NOMO-1 treated with DMSO at 0.1 percent for 48 hours (cell line): ENCODE measurements at regions not wholly inside any gene's neighbourhood (a gene's known extent, or its start where the extent isn't known, plus 50 kb on each side); places are given as distances from the start of the nearest gene placed in this dataset.
A peak's percentile ranks its signal among the peaks of the same experiment; 100 is the strongest.

Source experiments
- DNase-seq: peaks from one replicate; lab custom pipeline; 2025; ENCODE audit not compliant: unreplicated experiment; lab: John Stamatoyannopoulos, UW

DNA sequence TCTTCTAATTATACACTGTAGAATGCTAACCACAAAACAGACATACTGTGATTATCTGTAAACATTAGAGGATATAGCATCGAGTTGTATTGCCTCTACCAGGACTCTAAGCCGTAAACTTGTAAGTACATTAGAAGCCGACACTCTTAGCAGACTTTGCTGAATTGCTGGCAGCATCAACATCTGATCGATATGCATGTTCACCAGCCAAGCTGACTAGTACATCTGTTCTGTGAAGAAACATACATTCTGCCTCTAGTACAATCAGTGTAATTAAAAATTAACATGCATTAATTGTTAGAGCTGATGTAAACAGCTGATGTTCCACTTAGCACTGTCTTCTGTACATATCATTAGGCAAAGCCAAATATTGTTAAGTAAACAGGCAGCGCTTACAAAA is 502.2 kb downstream of the NR4A2 start:
- DNase-seq: no peak

DNA sequence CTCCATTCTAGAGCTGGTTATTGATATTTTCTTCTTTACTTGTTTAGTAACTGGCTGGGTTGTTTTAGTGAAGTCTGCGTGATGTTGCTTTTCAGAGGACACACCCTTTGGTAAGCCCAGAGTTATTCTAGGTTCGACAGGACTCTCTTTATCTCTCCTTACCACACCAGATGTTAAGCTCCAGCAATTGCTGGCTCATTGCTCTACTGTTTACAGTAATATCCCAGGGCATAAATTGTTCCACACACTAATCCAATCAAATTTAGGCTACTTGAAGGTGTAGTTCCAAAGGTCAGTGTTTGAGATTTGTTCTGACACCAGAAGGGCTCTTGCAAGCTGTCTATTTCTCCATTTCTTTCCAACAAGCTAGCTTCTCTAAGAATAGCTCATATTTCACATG is 506.6 kb downstream of the NR4A2 start:
- DNase-seq: no peak

- peak; percentile 38 for DNase-seq
These were observed 516.7 kb downstream of the NR4A2 start for GRCh38 chr2:155815851-155816250.

DNA sequence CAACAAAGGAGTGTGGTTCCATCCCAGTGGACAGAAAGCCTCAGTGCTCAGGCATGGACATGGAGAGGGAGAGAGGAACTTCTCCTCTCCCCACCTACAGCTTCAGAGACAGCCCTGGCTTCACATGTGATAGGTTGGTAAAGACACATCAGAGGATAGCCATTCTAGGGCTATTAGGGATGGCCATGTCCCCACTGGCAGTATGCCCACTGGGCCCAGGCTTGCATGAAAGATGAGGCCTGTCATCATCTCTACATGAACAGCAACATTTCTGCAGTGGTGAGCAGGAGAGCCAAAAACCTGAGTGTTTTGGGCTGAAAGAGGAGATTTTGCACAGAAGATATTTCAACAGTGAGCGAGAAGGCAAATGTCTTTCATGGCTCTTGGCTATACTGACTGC is 517.2 kb downstream of the NR4A2 start:
- DNase-seq: no peak

GRCh38 chr2:155810411-155810810 is 522.1 kb downstream of the NR4A2 start:
- DNase-seq: no peak

DNA sequence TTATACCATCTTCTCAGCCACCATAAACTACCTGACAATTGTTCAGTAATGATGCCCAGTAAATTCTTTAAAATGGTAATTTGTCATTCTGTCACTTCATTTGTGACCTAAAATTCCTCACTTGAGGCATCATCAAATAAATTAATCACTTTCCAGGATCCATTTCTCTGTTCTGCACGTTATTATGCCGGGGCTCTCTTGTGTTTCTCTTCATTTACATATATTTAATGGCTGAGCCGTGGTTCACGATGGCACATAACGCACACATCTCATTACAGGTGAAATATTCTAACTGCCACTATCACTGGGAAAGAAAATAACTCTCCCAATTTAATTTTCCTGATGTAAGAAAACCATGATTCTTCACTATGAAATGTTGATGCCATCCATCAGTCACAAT is 529.6 kb downstream of the NR4A2 start:
- no peak for DNase-seq

- DNase-seq: no peak
These were observed 539.9 kb downstream of the NR4A2 start for GRCh38 chr2:155792666-155793065.

DNA sequence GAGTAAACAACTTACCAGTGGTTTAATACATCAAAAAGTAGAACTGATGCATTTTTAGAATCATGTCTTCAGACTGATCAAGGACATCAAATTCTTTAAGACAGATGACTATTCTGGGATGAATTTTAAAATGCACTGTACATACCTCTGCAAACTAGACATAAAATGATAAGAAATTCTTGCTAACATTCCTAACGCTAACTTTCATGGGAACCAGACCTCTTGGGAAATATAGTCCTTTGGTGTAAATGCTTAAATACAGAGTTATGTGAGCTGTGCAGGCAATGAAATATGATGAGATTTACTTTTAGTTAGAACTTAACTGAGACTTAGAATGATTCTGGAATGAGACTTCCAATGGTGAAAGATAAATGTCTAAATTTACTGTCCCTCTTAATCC is 562.0 kb downstream of the NR4A2 start:
- no peak for DNase-seq

DNA sequence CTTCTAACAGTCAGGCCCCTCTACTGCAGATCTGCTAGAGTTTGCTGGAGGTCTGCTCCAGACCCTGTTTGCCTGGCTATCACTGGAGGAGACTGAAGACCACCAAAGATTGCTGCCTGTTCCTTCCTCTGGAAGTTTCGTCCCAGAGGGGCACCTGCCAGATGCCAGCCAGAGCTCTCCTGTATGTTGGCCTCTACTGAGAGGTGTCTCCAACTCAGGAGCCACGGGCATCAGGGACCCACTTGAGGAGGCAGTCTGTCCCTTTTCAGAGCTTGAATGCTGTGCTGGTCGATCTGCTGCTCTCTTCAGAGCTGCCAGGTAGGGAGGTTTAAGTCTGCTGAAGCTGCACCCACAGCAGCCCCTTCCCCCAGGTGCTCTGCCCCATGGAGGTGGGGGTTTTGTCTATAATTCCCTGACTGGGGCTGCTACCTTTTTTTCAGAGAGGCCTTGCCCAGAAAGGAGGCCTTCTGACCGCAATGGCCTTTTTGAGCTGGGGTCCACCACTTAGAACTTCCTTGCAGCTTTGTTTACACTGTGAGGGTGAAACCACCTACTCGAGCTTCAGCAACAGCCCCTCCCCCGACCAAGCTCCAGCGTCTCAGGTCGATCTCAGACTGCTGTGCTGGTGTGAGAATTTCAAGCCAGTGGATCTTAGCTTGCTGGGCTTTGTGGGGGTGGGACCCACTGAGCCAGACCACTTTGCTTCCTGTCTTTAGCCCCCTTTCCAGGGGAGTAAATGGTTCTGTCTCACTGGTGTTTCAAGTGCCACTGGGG is 566.0 kb downstream of the NR4A2 start:
- DNase-seq: no peak

DNA sequence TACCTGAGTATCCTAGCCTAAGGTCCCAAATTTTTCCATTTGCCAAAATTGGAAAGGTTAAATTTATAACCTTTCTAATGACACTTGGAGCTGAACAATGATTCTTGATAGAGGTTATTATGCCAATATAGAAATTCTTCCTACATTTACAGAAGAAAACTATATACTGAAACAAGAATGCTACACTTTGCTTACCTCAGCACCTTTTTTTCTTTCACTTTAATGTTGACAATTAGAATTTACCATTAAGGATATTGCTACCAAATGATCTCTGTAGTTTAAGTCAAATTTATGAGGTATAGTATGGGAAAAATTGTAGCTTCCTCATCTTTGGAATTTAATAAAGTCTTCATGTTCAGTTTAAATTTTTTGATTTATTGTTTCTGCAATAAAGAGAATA is 577.0 kb downstream of the NR4A2 start:
- no peak for DNase-seq

GRCh38 chr2:155748131-155748530 is 584.4 kb downstream of the NR4A2 start:
- DNase-seq: no peak

- DNase-seq: no peak
These were observed 585.0 kb downstream of the NR4A2 start for GRCh38 chr2:155747531-155747930.

- no peak for DNase-seq
These were observed 599.2 kb downstream of the NR4A2 start for GRCh38 chr2:155733091-155733853.

DNA sequence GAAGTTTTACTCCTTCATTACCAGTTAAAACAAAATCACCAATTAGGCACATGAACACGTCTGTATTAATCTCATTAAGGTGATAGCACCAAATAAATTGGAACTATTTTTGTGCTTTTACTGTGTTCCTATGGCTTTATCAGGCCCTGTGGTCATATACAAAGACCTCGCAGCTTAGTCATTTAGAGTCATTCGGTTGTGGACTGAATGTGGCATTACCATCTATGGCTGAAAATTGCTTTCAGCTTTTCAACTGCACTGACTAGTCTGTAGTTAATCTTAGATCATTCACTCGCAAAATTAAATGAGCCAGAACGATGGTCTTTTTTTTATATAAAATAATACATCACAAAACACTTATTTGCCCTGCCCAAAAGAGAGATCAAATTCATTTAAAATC is 601.7 kb downstream of the NR4A2 start:
- DNase-seq: no peak

- DNase-seq: no peak
These were observed 605.2 kb downstream of the NR4A2 start for GRCh38 chr2:155727187-155727895.

- no peak for DNase-seq
These were observed 610.2 kb downstream of the NR4A2 start for GRCh38 chr2:155722290-155722689.

DNA sequence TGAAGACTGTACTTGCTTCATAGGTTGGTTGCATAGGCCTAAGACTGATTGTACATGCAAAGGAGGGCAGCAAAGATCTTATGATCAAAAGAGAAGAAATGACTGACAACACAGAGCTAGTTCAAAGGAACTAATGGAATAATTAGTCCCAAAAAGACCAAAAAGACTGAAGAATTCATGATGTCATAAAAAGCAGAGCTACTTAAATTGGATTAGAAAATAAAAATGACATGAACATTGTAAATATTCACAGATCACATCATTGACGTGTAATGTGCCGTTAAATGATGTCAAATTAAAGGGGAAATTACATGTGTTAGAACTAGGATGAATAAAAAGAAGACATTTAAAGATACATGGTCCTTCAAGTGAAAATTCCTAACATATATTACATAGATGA is 616.8 kb downstream of the NR4A2 start:
- DNase-seq: no peak

DNA sequence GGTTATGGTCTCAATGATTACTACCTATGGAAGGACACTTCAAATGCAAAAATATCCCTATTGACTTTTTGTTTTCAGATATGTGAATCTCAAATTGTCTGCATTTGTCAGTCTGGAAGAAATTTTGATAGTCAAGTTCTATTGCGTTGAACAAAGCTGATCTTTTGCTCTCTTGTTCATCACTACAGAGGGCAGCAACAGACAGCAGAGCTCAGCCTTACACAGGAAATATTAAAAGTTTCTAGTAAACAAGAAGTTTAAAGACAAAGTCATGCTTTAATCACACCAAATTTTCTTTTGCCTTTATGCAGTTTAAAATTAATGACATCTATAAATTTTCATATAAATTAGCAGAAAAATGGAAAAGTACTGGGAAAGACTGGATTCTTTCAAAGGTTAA is 617.5 kb downstream of the NR4A2 start:
- DNase-seq: no peak

DNA sequence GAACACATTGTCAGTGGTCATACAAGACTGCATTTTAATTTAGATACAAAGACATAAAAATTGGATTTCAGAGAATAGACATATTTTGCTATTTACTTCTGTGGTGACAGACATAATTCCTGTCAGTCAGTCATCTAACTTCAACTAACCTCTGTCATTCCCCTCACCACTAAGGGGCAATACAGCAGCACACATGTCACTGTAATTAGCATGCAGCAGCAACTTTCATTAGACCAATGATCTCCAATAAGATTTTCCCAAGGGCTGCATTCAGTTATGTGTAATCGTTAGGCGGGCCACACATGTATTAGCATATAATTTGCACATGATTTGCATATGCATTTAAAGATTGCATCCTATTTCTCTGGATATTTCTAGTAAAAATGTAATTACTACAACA is 624.5 kb downstream of the NR4A2 start:
- no peak for DNase-seq

DNA sequence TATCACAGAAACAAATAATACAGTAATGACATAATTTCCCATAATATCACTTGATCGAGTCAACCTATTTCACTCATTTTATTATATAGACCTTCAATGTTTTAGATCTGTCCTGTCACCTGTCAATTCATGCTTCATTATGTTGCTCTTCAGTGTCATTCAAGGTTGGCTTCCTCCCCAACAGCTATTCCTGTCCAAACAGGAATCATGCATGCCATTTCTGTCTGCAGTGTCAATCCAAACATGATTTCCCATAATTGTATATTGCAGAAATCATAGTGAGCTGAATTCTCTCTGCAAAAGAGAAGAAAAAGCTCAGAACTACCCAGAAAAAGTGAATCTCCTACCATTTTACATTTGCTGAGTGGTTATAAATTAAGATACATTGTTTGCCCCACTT is 628.6 kb downstream of the NR4A2 start:
- DNase-seq: no peak

GRCh38 chr2:155703048-155703447 is 629.5 kb downstream of the NR4A2 start:
- DNase-seq: no peak

DNA sequence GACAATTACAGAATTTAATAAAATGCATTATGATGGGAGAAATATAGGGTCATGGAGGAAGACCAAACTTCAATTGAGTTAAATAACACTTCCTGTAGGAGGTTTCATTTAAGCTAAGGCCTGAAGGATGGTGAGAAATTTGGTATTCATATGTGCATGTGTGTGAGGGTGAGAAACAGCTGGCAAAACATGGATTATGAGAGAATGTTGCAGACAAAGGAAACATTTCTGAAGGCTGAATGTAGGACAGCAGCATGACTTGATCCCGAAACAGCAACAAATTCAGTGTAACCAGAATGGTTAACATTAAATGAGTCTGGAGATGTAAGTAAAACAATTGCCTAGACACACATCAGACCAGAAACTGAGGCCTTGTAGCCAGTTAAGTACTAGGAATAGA is 630.8 kb downstream of the NR4A2 start:
- no peak for DNase-seq
